Endothelial cell of umbilical vein (primary cell): ENCODE measurements at regions not wholly inside any gene's neighbourhood (a gene's known extent, or its start where the extent isn't known, plus 50 kb on each side); places are given as distances from the start of the nearest gene placed in this dataset.

Experiments used
- BruUV-seq: library from RNA; stranded (reverse); fragments of 400-500 nt; replicated peaks from 2 replicates; lab custom pipeline; 2021; lab: Mats Ljungman, UMichigan
- CTCF ChIA-PET: fragments of 300-600, 350-600 bp; sonication (Branson Sonifier 250); formaldehyde crosslinking; loops from one replicate; lab custom pipeline; 2021; ENCODE audit warnings: antibody characterized with exemption, inconsistent platforms; lab: Charles Lee
- POLR2A ChIA-PET: fragments of 300-600, 350-600 bp; sonication (Branson Sonifier 250); formaldehyde crosslinking; loops from one replicate; lab custom pipeline; 2021; ENCODE audit warnings: antibody characterized with exemption, inconsistent platforms; lab: Charles Lee
- DNase-seq: peaks from one replicate; pipeline ENCODE4 v3.0.0-alpha.2; 2011; ENCODE audit warnings: low read depth, low spot score
- FAIRE-seq: peaks from 2 replicates; lab custom pipeline; 2011; peaks lifted over from hg19 to GRCh38; lab: Jason Lieb, UNC
- H2AFZ ChIP-seq: 2 replicates; pipeline ENCODE4 v1.6.0; 2012; ENCODE audit warnings: low read depth, low read length, control low read depth, inconsistent platforms
- H3K27ac ChIP-seq: 2 replicates; pipeline ENCODE4 v1.5.1; 2011; ENCODE audit warnings: low read depth, mild to moderate bottlenecking, control low read depth, low read length, moderate library complexity; ENCODE audit not compliant: insufficient read depth
- H3K27me3 ChIP-seq, 2 experiments: 2 replicates each; pipeline versions ENCODE4 v1.6.0 to v1.6.1; 2011; ENCODE audit warnings: low read length in 2 of 2, mixed read lengths in 1 of 2; ENCODE audit not compliant: control insufficient read depth in 2 of 2, insufficient read depth in 2 of 2
- H3K36me3 ChIP-seq, 2 experiments: 2 replicates in 1 of 2; 3 replicates in 1 of 2; pipeline ENCODE4 v1.5.1; 2011; ENCODE audit warnings: low read length in 2 of 2, mild to moderate bottlenecking in 1 of 2, moderate library complexity in 1 of 2; ENCODE audit not compliant: control insufficient read depth in 2 of 2, insufficient read depth in 2 of 2; ENCODE audit errors: extremely low read depth in 1 of 2
- H3K4me1 ChIP-seq: 3 replicates; pipeline ENCODE4 v1.5.1; 2011; ENCODE audit warnings: mild to moderate bottlenecking, low read length; ENCODE audit not compliant: control insufficient read depth, insufficient read depth; ENCODE audit errors: extremely low read depth
- H3K4me2 ChIP-seq: 2 replicates; pipeline ENCODE4 v1.6.1; 2011; ENCODE audit warnings: low read length, control low read depth, mixed read lengths; ENCODE audit not compliant: insufficient read depth
- H3K4me3 ChIP-seq, 3 experiments: fragments of 200-600 bp in 1 of 3; sonication (generic), shearing (Covaris generic) in 1 of 3; replicated peaks in 1 of 3; 2 replicates each; pipeline ENCODE4 v1.5.1; 2011 to 2016; ENCODE audit warnings: control low read depth in 3 of 3, low read length in 3 of 3, mild to moderate bottlenecking in 2 of 3, inconsistent platforms in 1 of 3, low read depth in 1 of 3, moderate library complexity in 1 of 3; ENCODE audit not compliant: insufficient read depth in 1 of 3
- H3K79me2 ChIP-seq: 2 replicates; pipeline ENCODE4 v1.6.0; 2012; ENCODE audit warnings: low read length, inconsistent platforms; ENCODE audit not compliant: control insufficient read depth, insufficient read depth
- H3K9ac ChIP-seq: replicated peaks from 2 replicates; pipeline ENCODE3; 2011; ENCODE audit warnings: low read length, control low read depth; ENCODE audit not compliant: insufficient read depth; ENCODE audit errors: extremely low read depth
- H3K9me1 ChIP-seq: replicated peaks from 3 replicates; pipeline ENCODE4 v1.6.0; 2011; ENCODE audit warnings: mild to moderate bottlenecking, low read length; ENCODE audit not compliant: control insufficient read depth, insufficient read depth; ENCODE audit errors: extremely low read depth
- H3K9me3 ChIP-seq: replicated peaks from 2 replicates; pipeline ENCODE4 v1.5.1; 2012; ENCODE audit warnings: low read length, inconsistent platforms; ENCODE audit not compliant: control insufficient read depth, insufficient read depth
- H4K20me1 ChIP-seq: replicated peaks from 2 replicates; pipeline ENCODE3; 2011; ENCODE audit warnings: mild to moderate bottlenecking, low read length; ENCODE audit not compliant: control insufficient read depth, insufficient read depth; ENCODE audit errors: extremely low read depth
- CTCF ChIP-seq, 2 donors: IDR thresholded peaks; 1 replicate in 1 of 2; 2 replicates in 1 of 2; pipeline ENCODE4 v1.5.1; 2011; ENCODE audit warnings: low read length in 2 of 2, mild to moderate bottlenecking in 2 of 2, moderate library complexity in 2 of 2, control low read depth in 1 of 2, inconsistent platforms in 1 of 2, low read depth in 1 of 2; ENCODE audit not compliant: insufficient read depth in 1 of 2; ENCODE audit errors: extremely low read depth in 1 of 2
- EZH2 ChIP-seq: IDR thresholded peaks from 2 replicates; pipeline ENCODE4 v1.6.1; 2012; ENCODE audit warnings: borderline replicate concordance, low read depth, mild to moderate bottlenecking, moderate library complexity, low read length, inconsistent platforms; ENCODE audit not compliant: severe bottlenecking
- FOS ChIP-seq: IDR thresholded peaks from 2 replicates; pipeline ENCODE4 v1.6.1; 2011; ENCODE audit warnings: mild to moderate bottlenecking, low read length, moderate library complexity, borderline replicate concordance; ENCODE audit not compliant: insufficient read depth
- GATA2 ChIP-seq: IDR thresholded peaks from 2 replicates; pipeline ENCODE4 v1.7.0; 2011; ENCODE audit warnings: low read depth, mild to moderate bottlenecking, moderate library complexity, mixed read lengths, low read length; ENCODE audit not compliant: insufficient read length, insufficient read depth
- JUN ChIP-seq: IDR thresholded peaks from 2 replicates; pipeline ENCODE4 v1.6.1; 2011; ENCODE audit warnings: borderline replicate concordance, low read depth; ENCODE audit not compliant: insufficient read length, insufficient read depth
- MYC ChIP-seq: IDR thresholded peaks from one replicate; pipeline ENCODE4 v1.6.1; 2011; ENCODE audit warnings: mild to moderate bottlenecking, low read depth, low read length
- POLR2A ChIP-seq: IDR thresholded peaks from 2 replicates; pipeline ENCODE4 v1.6.1; 2012; ENCODE audit warnings: low read depth, mild to moderate bottlenecking, control low read depth, low read length
- POLR2AphosphoS5 ChIP-seq: IDR thresholded peaks from 2 replicates; pipeline ENCODE4 v1.6.1; 2012; ENCODE audit warnings: low read depth, mild to moderate bottlenecking, control low read depth, low read length, moderate library complexity; ENCODE audit not compliant: insufficient read depth
- dilution Hi-C: fragments of 300-500 bp; cut with MboI; formaldehyde crosslinking; loops from one replicate; pipeline ENCODE4 v1.15.0; 2019; ENCODE audit warnings: low sequenced_read_pairs; ENCODE audit not compliant: extremely low pct_ligation_motif_present
- intact Hi-C: fragments of 100-400 bp; cut with micrococcal nuclease; formaldehyde crosslinking; loops from one replicate; pipeline ENCODE4 v1.10.0; 2022
- TF ChIP-seq, protein P1 (sequence below): IDR thresholded peaks from 2 replicates; pipeline ENCODE4 v1.6.1; 2011; ENCODE audit not compliant: insufficient read depth, insufficient read length

- Histone ChIP-seq H3K36me3 (no peaks in the 10 kb centered on the region), H3K27me3 (no peaks in the 10 kb centered on the region), H3K4me3 (no peak overlapping the region), H3K79me2 (no peaks in the 10 kb centered on the region), H3K4me1 (no peaks in the 10 kb centered on the region), H2AFZ (no peak overlapping the region), H4K20me1 (no peaks in the 10 kb centered on the region), H3K9me1 (no peaks in the 10 kb centered on the region), H3K9me3 (no peaks in the 10 kb centered on the region), H3K9ac (no peak overlapping the region), H3K4me2 (no peak overlapping the region), H3K27ac (no peak overlapping the region)
- FAIRE-seq (no peak), DNase-seq (no peak)
- TF ChIP-seq JUN, result no peak
- POLR2A ChIA-PET, result no interaction called here
- no TSS peak for BruUV-seq
- dilution Hi-C loops, result no loop called here
- CTCF ChIA-PET, result no interaction called here
- intact Hi-C loops, result no loop called here
Measured at GRCh38 chr2:65794994-65795393, 362.6 kb upstream of the SPRED2 start.

DNA sequence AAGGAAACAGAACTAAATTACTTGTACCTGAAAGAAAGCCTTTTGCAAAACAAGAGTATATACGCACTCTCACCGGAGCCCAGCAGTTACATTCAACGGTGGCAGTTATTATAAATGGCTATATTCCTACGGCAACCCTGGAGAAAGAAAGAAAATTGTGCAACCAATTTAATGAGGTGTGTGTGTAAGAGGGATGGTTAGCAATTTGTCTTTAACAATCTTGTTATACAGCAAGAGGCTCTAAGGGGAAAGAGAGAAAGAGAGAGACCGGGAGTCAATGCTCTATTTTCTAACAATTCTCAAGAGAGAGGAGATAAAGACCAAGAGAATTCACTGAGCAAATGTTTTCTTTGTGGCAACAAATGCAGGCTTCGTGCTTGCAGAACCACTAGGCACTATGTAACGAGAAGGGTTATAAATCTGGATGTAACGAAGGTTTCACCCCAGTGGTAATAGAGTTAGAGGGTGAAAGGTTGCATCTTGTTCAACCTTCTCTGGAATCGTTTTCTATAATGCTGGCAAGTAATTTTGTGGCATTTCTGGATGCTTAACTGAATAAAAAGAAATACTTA is 359.1 kb upstream of the SPRED2 start:
- Histone ChIP-seq H3K79me2 (no peaks in the 10 kb centered on the region), H3K4me3 (no peak overlapping the region), H3K4me2 (no peak overlapping the region), H3K4me1 (no peaks in the 10 kb centered on the region), H3K27me3 (no peaks in the 10 kb centered on the region), H3K36me3 (no peaks in the 10 kb centered on the region), H3K27ac (no peak overlapping the region), H3K9ac (no peak overlapping the region), H2AFZ (no peak overlapping the region), H4K20me1 (no peaks in the 10 kb centered on the region), H3K9me3 (no peaks in the 10 kb centered on the region), H3K9me1 (no peaks in the 10 kb centered on the region)
- BruUV-seq, result no TSS peak
- TF ChIP-seq POLR2AphosphoS5, result no peak
- no peak for TF ChIP-seq JUN
- TF ChIP-seq POLR2A, result no peak
- no peak for TF ChIP-seq FOS
- TF ChIP-seq MYC, result no peak
- TF ChIP-seq CTCF (IDR thresholded peaks at IDR 0.05; ENCODE audit: extremely low read depth in 1 of 2, insufficient read depth in 1 of 2, low read depth in 1 of 2, low read length in 2 of 2), result no peak
- TF ChIP-seq, protein P1, sequence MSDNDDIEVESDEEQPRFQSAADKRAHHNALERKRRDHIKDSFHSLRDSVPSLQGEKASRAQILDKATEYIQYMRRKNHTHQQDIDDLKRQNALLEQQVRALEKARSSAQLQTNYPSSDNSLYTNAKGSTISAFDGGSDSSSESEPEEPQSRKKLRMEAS, result no peak
- no peak for TF ChIP-seq EZH2
- no peak for TF ChIP-seq GATA2
- intact Hi-C loops (no loop called here), dilution Hi-C loops (no loop called here)
- POLR2A ChIA-PET, result no interaction called here
- DNase-seq (no peak), FAIRE-seq (no peak)
- CTCF ChIA-PET, result no interaction called here
